Urothelium cell line (cell line): ENCODE measurements at regions not wholly inside any gene's neighbourhood (a gene's known extent, or its start where the extent isn't known, plus 50 kb on each side); places are given as distances from the start of the nearest gene placed in this dataset.
"Not testable (repeated sequence)": the region's sequence is repeated elsewhere in the genome, so short reads cannot be mapped to it uniquely, and the experiment has no call there.

Experiments used
- DNase-seq: peaks from one replicate; pipeline ENCODE4 v3.0.0; 2011; ENCODE audit warnings: low spot score, mixed read lengths
- FAIRE-seq: peaks from 2 replicates; lab custom pipeline; 2011; peaks lifted over from hg19 to GRCh38; lab: Jason Lieb, UNC

- FAIRE-seq: no peak
- DNase-seq: no peak
Measured at GRCh38 chr10:7070950-7071349, 339.9 kb downstream of the SFMBT2 start.

GRCh38 chr10:7069706-7070105 lies 341.1 kb downstream of the SFMBT2 start:
- no peak for DNase-seq
- no peak for FAIRE-seq

GRCh38 chr10:7056216-7056615 lies 354.6 kb downstream of the SFMBT2 start:
- FAIRE-seq (no peak), DNase-seq (no peak)

- FAIRE-seq (no peak), DNase-seq (peak; percentile 10)
Measured at GRCh38 chr10:7054915-7055314, 355.9 kb downstream of the SFMBT2 start.

- FAIRE-seq (no peak), DNase-seq (no peak)
Measured at GRCh38 chr10:7053195-7053594, 357.6 kb downstream of the SFMBT2 start.

GRCh38 chr10:7050024-7050423 lies 360.8 kb downstream of the SFMBT2 start:
- not testable (repeated sequence) for DNase-seq, FAIRE-seq

GRCh38 chr10:7048061-7048460 lies 362.8 kb downstream of the SFMBT2 start:
- DNase-seq (no peak), FAIRE-seq (no peak)

- FAIRE-seq: no peak
- no peak for DNase-seq
Measured at GRCh38 chr10:7046615-7047014, 364.2 kb downstream of the SFMBT2 start.

GRCh38 chr10:7045891-7046599 lies 364.8 kb downstream of the SFMBT2 start:
- FAIRE-seq: no peak
- DNase-seq: no peak

- FAIRE-seq (peak; percentile 78), DNase-seq (no peak)
Measured at GRCh38 chr10:7043055-7043653, 367.7 kb downstream of the SFMBT2 start.

GRCh38 chr10:7042419-7043054 lies 368.3 kb downstream of the SFMBT2 start:
- FAIRE-seq (no peak), DNase-seq (no peak)

- DNase-seq (no peak), FAIRE-seq (no peak)
Measured at GRCh38 chr10:7042000-7042399, 368.8 kb downstream of the SFMBT2 start.

GRCh38 chr10:7040681-7041080 lies 370.2 kb downstream of the SFMBT2 start:
- DNase-seq (no peak), FAIRE-seq (no peak)

- no peak for DNase-seq
- no peak for FAIRE-seq
Measured at GRCh38 chr10:7039859-7040258, 371.0 kb downstream of the SFMBT2 start.

- DNase-seq: no peak
- FAIRE-seq: no peak
Measured at GRCh38 chr10:7038416-7038815, 372.4 kb downstream of the SFMBT2 start.

- not testable (repeated sequence) for DNase-seq, FAIRE-seq
Measured at GRCh38 chr10:7037434-7037833, 373.4 kb downstream of the SFMBT2 start.

- FAIRE-seq: no peak
- no peak for DNase-seq
Measured at GRCh38 chr10:7036951-7037350, 373.9 kb downstream of the SFMBT2 start.

GRCh38 chr10:7035126-7035761 lies 375.6 kb downstream of the SFMBT2 start:
- FAIRE-seq (no peak), DNase-seq (no peak)

- FAIRE-seq (no peak), DNase-seq (no peak)
Measured at GRCh38 chr10:7033031-7033430, 377.8 kb downstream of the SFMBT2 start.

GRCh38 chr10:7030134-7030855 lies 380.5 kb downstream of the SFMBT2 start:
- DNase-seq (no peak), FAIRE-seq (no peak)

- FAIRE-seq (no peak), DNase-seq (no peak)
Measured at GRCh38 chr10:7029672-7030071, 381.2 kb downstream of the SFMBT2 start.
